H1 (cell line): ENCODE measurements at regions not wholly inside any gene's neighbourhood (a gene's known extent, or its start where the extent isn't known, plus 50 kb on each side); places are given as distances from the start of the nearest gene placed in this dataset.

ENCODE experiments used
- CTCF ChIA-PET: fragments of 300-600 bp; sonication (Branson Sonifier 250); formaldehyde crosslinking; loops from one replicate; lab custom pipeline; 2021; ENCODE audit not compliant: partially characterized antibody; lab: Charles Lee
- POLR2A ChIA-PET: fragments of 300-600 bp; sonication (Branson Sonifier 250); formaldehyde crosslinking; loops from one replicate; lab custom pipeline; 2021; ENCODE audit warnings: inconsistent platforms; ENCODE audit not compliant: partially characterized antibody; lab: Charles Lee
- DNase-seq, 2 experiments: peaks; one replicate each; pipeline versions ENCODE4 v3.0.0 to v3.0.0-alpha.2; 2010 to 2022; ENCODE audit warnings: low spot score in 2 of 2, low read depth in 1 of 2, mixed read lengths in 1 of 2
- FAIRE-seq: peaks from 2 replicates; lab custom pipeline; 2011; peaks lifted over from hg19 to GRCh38; lab: Jason Lieb, UNC
- H2AFZ ChIP-seq: 2 replicates; pipeline ENCODE4 v1.8.1; 2012; ENCODE audit warnings: low read length, inconsistent platforms
- H2AK5ac ChIP-seq: 2 replicates; pipeline ENCODE4 v1.6.1; 2013; ENCODE audit warnings: low read depth, low read length
- H2BK120ac ChIP-seq: replicated peaks from 2 replicates; pipeline ENCODE3; 2013; ENCODE audit warnings: low read depth, low read length, inconsistent platforms
- H2BK12ac ChIP-seq: 2 replicates; pipeline ENCODE4 v1.6.1; 2013; ENCODE audit warnings: low read depth, low read length
- H2BK15ac ChIP-seq: 2 replicates; pipeline ENCODE4 v1.6.1; 2013; ENCODE audit warnings: low read length
- H2BK20ac ChIP-seq: 2 replicates; pipeline ENCODE4 v1.6.1; 2013; ENCODE audit warnings: low read length
- H2BK5ac ChIP-seq: 2 replicates; pipeline ENCODE4 v1.6.1; 2013; ENCODE audit warnings: low read depth, low read length
- H3K14ac ChIP-seq: 2 replicates; pipeline ENCODE4 v1.6.1; 2013; ENCODE audit warnings: inconsistent platforms; ENCODE audit not compliant: insufficient read length
- H3K18ac ChIP-seq: 2 replicates; pipeline ENCODE4 v1.6.1; 2013; ENCODE audit warnings: low read length; ENCODE audit errors: extremely low read depth
- H3K23ac ChIP-seq: 2 replicates; pipeline ENCODE4 v1.6.1; 2013; ENCODE audit warnings: inconsistent platforms; ENCODE audit not compliant: insufficient read length
- H3K23me2 ChIP-seq: 2 replicates; pipeline ENCODE4 v1.6.1; 2013; ENCODE audit warnings: low read depth, low read length
- H3K27ac ChIP-seq: 2 replicates; pipeline ENCODE4 v1.6.1; 2011; ENCODE audit warnings: low read depth, low read length, inconsistent platforms
- H3K27me3 ChIP-seq, 4 experiments: replicated peaks in 1 of 4; 1 replicate in 1 of 4; 2 replicates in 3 of 4; pipeline versions ENCODE4 v1.6.1 to v1.8.1; 2011 to 2013; ENCODE audit warnings: low read length in 3 of 4, mild to moderate bottlenecking in 3 of 4, inconsistent platforms in 2 of 4, mixed read lengths in 2 of 4, moderate library complexity in 1 of 4; ENCODE audit not compliant: control insufficient read depth in 3 of 4, insufficient read depth in 3 of 4; ENCODE audit errors: extremely low read depth in 1 of 4
- H3K36me3 ChIP-seq, 4 experiments: 2 replicates each; pipeline versions ENCODE4 v1.6.1 to v1.8.1; 2011 to 2013; ENCODE audit warnings: mild to moderate bottlenecking in 4 of 4, low read length in 3 of 4, moderate library complexity in 2 of 4, control low read depth in 1 of 4, inconsistent platforms in 1 of 4; ENCODE audit not compliant: insufficient read depth in 4 of 4, control insufficient read depth in 2 of 4
- H3K4ac ChIP-seq: replicated peaks from 2 replicates; pipeline ENCODE3; 2013; ENCODE audit warnings: low read length, low read depth, mixed read lengths, inconsistent platforms; ENCODE audit not compliant: insufficient read length
- H3K4me1 ChIP-seq, 4 experiments: replicated peaks in 1 of 4; 1 replicate in 1 of 4; 2 replicates in 3 of 4; pipeline versions ENCODE4 v1.6.1 to v1.8.1; 2011 to 2013; ENCODE audit warnings: low read length in 3 of 4, inconsistent platforms in 2 of 4, mixed read lengths in 1 of 4; ENCODE audit not compliant: insufficient read depth in 4 of 4, control insufficient read depth in 3 of 4
- H3K4me2 ChIP-seq, 2 experiments: 2 replicates each; pipeline versions ENCODE4 v1.6.1 to v1.8.1; 2011 to 2013; ENCODE audit warnings: low read depth in 2 of 2, low read length in 2 of 2, control low read depth in 1 of 2, inconsistent platforms in 1 of 2, mild to moderate bottlenecking in 1 of 2; ENCODE audit not compliant: insufficient read depth in 1 of 2
- H3K4me3 ChIP-seq, 4 experiments: fragments of 200-600, 300-600 bp in 1 of 4; sonication (generic), shearing (Covaris generic), sonication (Bioruptor Twin) in 1 of 4; 2 replicates each; pipeline versions ENCODE4 v1.5.1 to v1.8.1; 2011 to 2016; ENCODE audit warnings: low read length in 4 of 4, low read depth in 3 of 4, control low read depth in 2 of 4, inconsistent platforms in 2 of 4, mild to moderate bottlenecking in 2 of 4, mixed read lengths in 1 of 4, moderate library complexity in 1 of 4; ENCODE audit not compliant: insufficient read depth in 2 of 4; ENCODE audit errors: extremely low read depth in 1 of 4
- H3K56ac ChIP-seq: replicated peaks from 2 replicates; pipeline ENCODE3; 2013; ENCODE audit warnings: low read depth, mild to moderate bottlenecking, mixed read lengths, low read length, inconsistent platforms; ENCODE audit not compliant: insufficient read length
- H3K79me1 ChIP-seq: 2 replicates; pipeline ENCODE4 v1.6.1; 2013; ENCODE audit warnings: low read depth, low read length, control low read depth
- H3K79me2 ChIP-seq, 2 experiments: 2 replicates each; pipeline versions ENCODE4 v1.6.1 to v1.8.1; 2012 to 2013; ENCODE audit warnings: low read length in 2 of 2, mild to moderate bottlenecking in 2 of 2, inconsistent platforms in 1 of 2; ENCODE audit not compliant: insufficient read depth in 2 of 2, control insufficient read depth in 1 of 2
- H3K9ac ChIP-seq, 4 experiments: replicated peaks in 1 of 4; 1 replicate in 1 of 4; 2 replicates in 3 of 4; pipeline versions ENCODE4 v1.6.1 to v1.8.1; 2011 to 2013; ENCODE audit warnings: low read depth in 3 of 4, low read length in 3 of 4, control low read depth in 2 of 4, mild to moderate bottlenecking in 2 of 4, moderate library complexity in 2 of 4, inconsistent platforms in 1 of 4; ENCODE audit errors: extremely low read depth in 1 of 4
- H3K9me3 ChIP-seq, 2 experiments: 2 replicates each; pipeline versions ENCODE4 v1.6.1 to v1.8.1; 2012 to 2013; ENCODE audit warnings: mild to moderate bottlenecking in 2 of 2, moderate library complexity in 2 of 2, control low read depth in 1 of 2, inconsistent platforms in 1 of 2, low read depth in 1 of 2, low read length in 1 of 2, mixed read lengths in 1 of 2; ENCODE audit not compliant: insufficient read depth in 2 of 2
- H4K20me1 ChIP-seq, 2 experiments: replicated peaks in 1 of 2; 2 replicates each; pipeline versions ENCODE3 to v1.8.1; 2011 to 2013; ENCODE audit warnings: inconsistent platforms in 2 of 2, low read length in 2 of 2, mild to moderate bottlenecking in 1 of 2; ENCODE audit not compliant: insufficient read depth in 2 of 2, control insufficient read depth in 1 of 2
- H4K5ac ChIP-seq: 2 replicates; pipeline ENCODE4 v1.6.1; 2013; ENCODE audit warnings: low read length, low read depth, mixed read lengths, inconsistent platforms; ENCODE audit not compliant: insufficient read length
- H4K8ac ChIP-seq: 2 replicates; pipeline ENCODE4 v1.8.0; 2013; ENCODE audit warnings: mild to moderate bottlenecking, moderate library complexity, low read length, inconsistent platforms; ENCODE audit not compliant: insufficient read depth; ENCODE audit errors: extremely low read depth
- H4K91ac ChIP-seq: replicated peaks from 2 replicates; pipeline ENCODE3; 2013; ENCODE audit warnings: low read length, mixed read lengths, inconsistent platforms; ENCODE audit not compliant: insufficient read length
- WGBS, 2 experiments: shearing (Covaris generic) in 1 of 2; methylation state at CpG; one replicate each; pipeline versions ENCODE4 v1.1.6 to v1.1.7; 2013 to 2015; ENCODE audit warnings: low lambda C conversion rate in 2 of 2, mixed read lengths in 2 of 2, inconsistent platforms in 1 of 2, low coverage in 1 of 2, missing lambda C conversion rate in 1 of 2; ENCODE audit not compliant: insufficient replicate concordance in 2 of 2, insufficient coverage in 1 of 2, insufficient read length in 1 of 2; ENCODE audit errors: extremely low coverage in 1 of 2, missing lambda C conversion rate in 1 of 2; 5-methylcytosine and 5-hydroxymethylcytosine counted together

- Histone ChIP-seq H3K23ac (no peak overlapping the region), H2BK5ac (no peak overlapping the region), H3K79me2 (no peaks in the 10 kb centered on the region), H3K56ac (no peak overlapping the region), H2AK5ac (no peak overlapping the region), H4K8ac (no peak overlapping the region), H2AFZ (no peak overlapping the region), H3K9ac (no peak overlapping the region), H3K23me2 (no peaks in the 10 kb centered on the region), H4K5ac (no peak overlapping the region), H2BK12ac (no peak overlapping the region), H4K20me1 (peaks cover 0 to 1% of the 10 kb centered on the region in 2 experiments), H2BK15ac (no peak overlapping the region), H3K4ac (no peak overlapping the region), H3K4me1 (peaks cover 0 to 18% (median 4%) of the 10 kb centered on the region in 4 experiments; a peak in 6 of 7 replicates), H3K9me3 (peaks cover 0 to 3% of the 10 kb centered on the region in 2 experiments; a peak in 1 of 4 replicates), H2BK20ac (no peak overlapping the region), H3K79me1 (no peaks in the 10 kb centered on the region), H4K91ac (no peak overlapping the region), H3K27me3 (peaks cover 16 to 72% (median 55%) of the 10 kb centered on the region in 4 experiments), H3K18ac (no peak overlapping the region), H3K27ac (no peak overlapping the region), H2BK120ac (no peak overlapping the region), H3K4me2 (no peak overlapping the region), H3K4me3 (no peak overlapping the region), H3K36me3 (no peaks in the 10 kb centered on the region), H3K14ac (no peak overlapping the region)
- DNase-seq (no peak), FAIRE-seq (no peak)
- 86% methylated on average over 24 of the region's 24 CpGs; no CpG with 5 or more reads in 1 of the 2 experiments for WGBS, 2 experiments
- ChIA-PET POLR2A (no interaction called here), CTCF (interaction anchor here (0.6 to 1.2 kb wide), 2 partner anchors 11 to 26 kb away, joined by 3 read pairs; no protein-coding TSS in a partner anchor)
Measured at GRCh38 chr12:132379576-132379975, 50.2 kb upstream of the GALNT9 start.
